Vagina (tissue), 2 donors: ENCODE measurements at regions not wholly inside any gene's neighbourhood (a gene's known extent, or its start where the extent isn't known, plus 50 kb on each side); places are given as distances from the start of the nearest gene placed in this dataset.

Experiments
- CTCF ChIP-seq, 3 experiments: fragments of 450-650 bp in 2 of 3; fragments of 200-600 bp in 1 of 3; sonication (generic) in 1 of 3; IDR thresholded peaks; one replicate each; pipeline ENCODE4 v1.5.1; 2017 to 2019; ENCODE audit warnings: antibody characterized with exemption in 3 of 3, mild to moderate bottlenecking in 2 of 3, moderate library complexity in 2 of 3
- POLR2A ChIP-seq, 2 donors: fragments of 450-650 bp; IDR thresholded peaks; one replicate each; pipeline ENCODE4 v1.6.1; 2017; ENCODE audit warnings: antibody characterized with exemption in 2 of 2, mild to moderate bottlenecking in 2 of 2, moderate library complexity in 2 of 2
- POLR2AphosphoS5 ChIP-seq, 2 donors: sonication (generic); formaldehyde crosslinking; IDR thresholded peaks; one replicate each; pipeline ENCODE4 v1.9.0; 2017; ENCODE audit warnings: antibody characterized with exemption in 2 of 2, mild to moderate bottlenecking in 2 of 2, low read depth in 1 of 2; ENCODE audit not compliant: insufficient read depth in 1 of 2

GRCh38 chr11:69888483-69889181 is 69.4 kb upstream of the FGF3 start:
- TF ChIP-seq CTCF (IDR thresholded peaks at IDR 0.05), result peak; percentile 50 to 74 (median 50)
- no peak for TF ChIP-seq POLR2AphosphoS5 (IDR thresholded peaks at IDR 0.05; ENCODE audit: insufficient read depth in 1 of 2, low read depth in 1 of 2)
- TF ChIP-seq POLR2A (IDR thresholded peaks at IDR 0.05), result no peak
